ENCODE measurements at regions not wholly inside any gene's neighbourhood (a gene's known extent, or its start where the extent isn't known, plus 50 kb on each side); places are given as distances from the start of the nearest gene placed in this dataset.

DNA sequence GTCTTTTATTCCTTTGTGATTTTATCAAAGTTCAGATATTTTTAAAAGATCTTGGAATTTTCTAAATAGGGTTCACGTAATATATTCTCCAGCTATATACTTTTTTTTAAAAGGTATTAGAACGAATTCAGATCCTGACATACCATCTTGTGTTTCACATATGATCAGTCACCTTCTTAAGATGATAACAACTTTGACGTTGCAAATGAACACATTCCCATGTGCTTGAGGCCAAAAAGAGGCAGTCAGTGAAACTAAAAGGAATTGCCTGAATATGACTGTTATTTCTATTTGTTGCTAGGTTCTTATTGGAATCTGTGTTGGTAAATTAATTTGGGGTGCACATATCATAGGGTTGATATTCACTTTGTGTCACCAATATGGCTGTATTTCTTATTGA, 310.1 kb downstream of the MDFIC start:
- TF ChIP-seq, protein P1, sequence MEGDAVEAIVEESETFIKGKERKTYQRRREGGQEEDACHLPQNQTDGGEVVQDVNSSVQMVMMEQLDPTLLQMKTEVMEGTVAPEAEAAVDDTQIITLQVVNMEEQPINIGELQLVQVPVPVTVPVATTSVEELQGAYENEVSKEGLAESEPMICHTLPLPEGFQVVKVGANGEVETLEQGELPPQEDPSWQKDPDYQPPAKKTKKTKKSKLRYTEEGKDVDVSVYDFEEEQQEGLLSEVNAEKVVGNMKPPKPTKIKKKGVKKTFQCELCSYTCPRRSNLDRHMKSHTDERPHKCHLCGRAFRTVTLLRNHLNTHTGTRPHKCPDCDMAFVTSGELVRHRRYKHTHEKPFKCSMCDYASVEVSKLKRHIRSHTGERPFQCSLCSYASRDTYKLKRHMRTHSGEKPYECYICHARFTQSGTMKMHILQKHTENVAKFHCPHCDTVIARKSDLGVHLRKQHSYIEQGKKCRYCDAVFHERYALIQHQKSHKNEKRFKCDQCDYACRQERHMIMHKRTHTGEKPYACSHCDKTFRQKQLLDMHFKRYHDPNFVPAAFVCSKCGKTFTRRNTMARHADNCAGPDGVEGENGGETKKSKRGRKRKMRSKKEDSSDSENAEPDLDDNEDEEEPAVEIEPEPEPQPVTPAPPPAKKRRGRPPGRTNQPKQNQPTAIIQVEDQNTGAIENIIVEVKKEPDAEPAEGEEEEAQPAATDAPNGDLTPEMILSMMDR (IDR thresholded peaks at IDR 0.05 in 2 of 3, conservative IDR thresholded peaks at IDR 0.05 in 1 of 3; ENCODE audit: control insufficient read depth in 2 of 3, extremely low read depth in 1 of 3, insufficient read depth in 1 of 3, low read depth in 3 of 3, low read length in 3 of 3): no peak
- TF ChIP-seq, protein P2, sequence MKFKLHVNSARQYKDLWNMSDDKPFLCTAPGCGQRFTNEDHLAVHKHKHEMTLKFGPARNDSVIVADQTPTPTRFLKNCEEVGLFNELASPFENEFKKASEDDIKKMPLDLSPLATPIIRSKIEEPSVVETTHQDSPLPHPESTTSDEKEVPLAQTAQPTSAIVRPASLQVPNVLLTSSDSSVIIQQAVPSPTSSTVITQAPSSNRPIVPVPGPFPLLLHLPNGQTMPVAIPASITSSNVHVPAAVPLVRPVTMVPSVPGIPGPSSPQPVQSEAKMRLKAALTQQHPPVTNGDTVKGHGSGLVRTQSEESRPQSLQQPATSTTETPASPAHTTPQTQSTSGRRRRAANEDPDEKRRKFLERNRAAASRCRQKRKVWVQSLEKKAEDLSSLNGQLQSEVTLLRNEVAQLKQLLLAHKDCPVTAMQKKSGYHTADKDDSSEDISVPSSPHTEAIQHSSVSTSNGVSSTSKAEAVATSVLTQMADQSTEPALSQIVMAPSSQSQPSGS (IDR thresholded peaks at IDR 0.05; ENCODE audit: low read length): no peak
- no peak for TF ChIP-seq EZH2 (IDR thresholded peaks at IDR 0.05; ENCODE audit: borderline replicate concordance, control insufficient read depth, low read depth, low read length)
- TF ChIP-seq, protein P3, sequence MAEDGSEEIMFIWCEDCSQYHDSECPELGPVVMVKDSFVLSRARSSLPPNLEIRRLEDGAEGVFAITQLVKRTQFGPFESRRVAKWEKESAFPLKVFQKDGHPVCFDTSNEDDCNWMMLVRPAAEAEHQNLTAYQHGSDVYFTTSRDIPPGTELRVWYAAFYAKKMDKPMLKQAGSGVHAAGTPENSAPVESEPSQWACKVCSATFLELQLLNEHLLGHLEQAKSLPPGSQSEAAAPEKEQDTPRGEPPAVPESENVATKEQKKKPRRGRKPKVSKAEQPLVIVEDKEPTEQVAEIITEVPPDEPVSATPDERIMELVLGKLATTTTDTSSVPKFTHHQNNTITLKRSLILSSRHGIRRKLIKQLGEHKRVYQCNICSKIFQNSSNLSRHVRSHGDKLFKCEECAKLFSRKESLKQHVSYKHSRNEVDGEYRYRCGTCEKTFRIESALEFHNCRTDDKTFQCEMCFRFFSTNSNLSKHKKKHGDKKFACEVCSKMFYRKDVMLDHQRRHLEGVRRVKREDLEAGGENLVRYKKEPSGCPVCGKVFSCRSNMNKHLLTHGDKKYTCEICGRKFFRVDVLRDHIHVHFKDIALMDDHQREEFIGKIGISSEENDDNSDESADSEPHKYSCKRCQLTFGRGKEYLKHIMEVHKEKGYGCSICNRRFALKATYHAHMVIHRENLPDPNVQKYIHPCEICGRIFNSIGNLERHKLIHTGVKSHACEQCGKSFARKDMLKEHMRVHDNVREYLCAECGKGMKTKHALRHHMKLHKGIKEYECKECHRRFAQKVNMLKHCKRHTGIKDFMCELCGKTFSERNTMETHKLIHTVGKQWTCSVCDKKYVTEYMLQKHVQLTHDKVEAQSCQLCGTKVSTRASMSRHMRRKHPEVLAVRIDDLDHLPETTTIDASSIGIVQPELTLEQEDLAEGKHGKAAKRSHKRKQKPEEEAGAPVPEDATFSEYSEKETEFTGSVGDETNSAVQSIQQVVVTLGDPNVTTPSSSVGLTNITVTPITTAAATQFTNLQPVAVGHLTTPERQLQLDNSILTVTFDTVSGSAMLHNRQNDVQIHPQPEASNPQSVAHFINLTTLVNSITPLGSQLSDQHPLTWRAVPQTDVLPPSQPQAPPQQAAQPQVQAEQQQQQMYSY (CRISPR knock-in tag; IDR thresholded peaks at IDR 0.05): no peak
- TF ChIP-seq CBFB (IDR thresholded peaks at IDR 0.05; ENCODE audit: low read depth): no peak
- no peak for TF ChIP-seq MYC (IDR thresholded peaks at IDR 0.05; ENCODE audit: insufficient read depth, insufficient read length, insufficient replicate concordance, low read length, severe bottlenecking)
- TF ChIP-seq ZBED1 (IDR thresholded peaks at IDR 0.05; ENCODE audit: borderline replicate concordance): no peak
- TF ChIP-seq POLR2AphosphoS5 (IDR thresholded peaks at IDR 0.05; ENCODE audit: low read length): no peak
